NCI-H2227 (cell line): ENCODE measurements at regions not wholly inside any gene's neighbourhood (a gene's known extent, or its start where the extent isn't known, plus 50 kb on each side); places are given as distances from the start of the nearest gene placed in this dataset.
"Not testable (repeated sequence)": the region's sequence is repeated elsewhere in the genome, so short reads cannot be mapped to it uniquely, and the experiment has no call there.

Source experiments
- DNase-seq: peaks from one replicate; lab custom pipeline; 2025; ENCODE audit not compliant: unreplicated experiment; lab: John Stamatoyannopoulos, UW

GRCh38 chr2:183788796-183789195, 664.6 kb downstream of the NUP35 start:
- DNase-seq: not testable (repeated sequence)

GRCh38 chr2:183792165-183792924, 668.1 kb downstream of the NUP35 start:
- not testable (repeated sequence) for DNase-seq

- no peak for DNase-seq
Measured at GRCh38 chr2:183798535-183798934, 674.3 kb downstream of the NUP35 start.

- DNase-seq: no peak
Measured at GRCh38 chr2:183799761-183800160, 675.5 kb downstream of the NUP35 start.

- DNase-seq: no peak
Measured at GRCh38 chr2:183803596-183803995, 679.4 kb downstream of the NUP35 start.

GRCh38 chr2:183807870-183808269, 683.6 kb downstream of the NUP35 start:
- no peak for DNase-seq

GRCh38 chr2:183809404-183809803, 685.2 kb downstream of the NUP35 start:
- DNase-seq: no peak

- DNase-seq: no peak
Measured at GRCh38 chr2:183811281-183811680, 687.0 kb downstream of the NUP35 start.

GRCh38 chr2:183812091-183812490, 687.8 kb downstream of the NUP35 start:
- no peak for DNase-seq

- no peak for DNase-seq
Measured at GRCh38 chr2:183825710-183826109, 701.5 kb downstream of the NUP35 start.

- DNase-seq: no peak
Measured at GRCh38 chr2:183829931-183830330, 705.7 kb downstream of the NUP35 start.

- DNase-seq: no peak
Measured at GRCh38 chr2:183837157-183837556, 712.9 kb downstream of the NUP35 start.

- no peak for DNase-seq
Measured at GRCh38 chr2:183838295-183838694, 714.1 kb downstream of the NUP35 start.

GRCh38 chr2:183840061-183840584, 715.9 kb downstream of the NUP35 start:
- DNase-seq: no peak

- not testable (repeated sequence) for DNase-seq
Measured at GRCh38 chr2:183849826-183850225, 725.6 kb downstream of the NUP35 start.

- DNase-seq: no peak
Measured at GRCh38 chr2:183859129-183859528, 734.9 kb downstream of the NUP35 start.

- no peak for DNase-seq
Measured at GRCh38 chr2:183866666-183867065, 731.7 kb upstream of the ZNF804A start.

GRCh38 chr2:183867206-183867605, 731.1 kb upstream of the ZNF804A start:
- no peak for DNase-seq

- DNase-seq: peak; percentile 58
Measured at GRCh38 chr2:183868153-183868552, 730.2 kb upstream of the ZNF804A start.

GRCh38 chr2:183868707-183869106, 729.6 kb upstream of the ZNF804A start:
- DNase-seq: peak; percentile 39

- no peak for DNase-seq
Measured at GRCh38 chr2:183872131-183872530, 726.2 kb upstream of the ZNF804A start.

- DNase-seq: no peak
Measured at GRCh38 chr2:183881978-183882377, 716.4 kb upstream of the ZNF804A start.
